B cell (primary cell): ENCODE measurements at regions not wholly inside any gene's neighbourhood (a gene's known extent, or its start where the extent isn't known, plus 50 kb on each side); places are given as distances from the start of the nearest gene placed in this dataset.

Source experiments
- ATAC-seq: fragments of 200-7000 bp; cut with Tn5 transposase; one replicate; pipeline ENCODE4 v1.10.0; 2021; ENCODE audit warnings: low read depth, mild to moderate bottlenecking, moderate number of reproducible peaks, moderate library complexity
- CTCF ChIA-PET: fragments of 350-600 bp; sonication (Branson Sonifier 250); formaldehyde crosslinking; loops from one replicate; lab custom pipeline; 2021; ENCODE audit warnings: antibody characterized with exemption, inconsistent platforms; lab: Charles Lee
- POLR2A ChIA-PET: fragments of 350-600 bp; sonication (Branson Sonifier 250); formaldehyde crosslinking; loops from one replicate; lab custom pipeline; 2021; ENCODE audit warnings: antibody characterized with exemption; lab: Charles Lee
- DNase-seq: peaks from one replicate; pipeline ENCODE4 v3.0.0; 2013
- H2AFZ ChIP-seq: 2 replicates; pipeline ENCODE4 v1.6.1; 2012; ENCODE audit warnings: mild to moderate bottlenecking, low read depth, low read length; ENCODE audit not compliant: insufficient read depth, poor library complexity, severe bottlenecking
- H3K27ac ChIP-seq, 2 donors: 1 replicate in 1 of 2; 2 replicates in 1 of 2; pipeline ENCODE4 v1.5.1; 2012 to 2013; ENCODE audit warnings: low read length in 2 of 2, mild to moderate bottlenecking in 2 of 2, moderate library complexity in 1 of 2
- H3K27me3 ChIP-seq, 4 experiments: fragments of 200-600 bp in 1 of 4; sonication (generic) in 1 of 4; replicated peaks in 1 of 4; 1 replicate in 2 of 4; 2 replicates in 2 of 4; pipeline versions ENCODE4 v1.6.1 to v1.7.0; 2013 to 2016; ENCODE audit warnings: low read length in 3 of 4, mild to moderate bottlenecking in 2 of 4, mixed read lengths in 1 of 4, moderate library complexity in 1 of 4; ENCODE audit not compliant: insufficient read depth in 4 of 4, control insufficient read depth in 3 of 4; ENCODE audit errors: control extremely low read depth in 1 of 4
- H3K36me3 ChIP-seq, 2 experiments: replicated peaks in 1 of 2; 1 replicate in 1 of 2; 2 replicates in 1 of 2; pipeline versions ENCODE4 v1.6.1 to v1.7.1; 2013; ENCODE audit warnings: low read length in 1 of 2; ENCODE audit not compliant: insufficient read depth in 2 of 2, control insufficient read depth in 1 of 2; ENCODE audit errors: control extremely low read depth in 1 of 2, extremely low read depth in 1 of 2
- H3K4me1 ChIP-seq, 2 donors: fragments of 200-600 bp in 1 of 2; sonication (generic) in 1 of 2; 1 replicate in 1 of 2; 2 replicates in 1 of 2; pipeline versions ENCODE4 v1.5.1 to v1.6.1; 2013 to 2017; ENCODE audit warnings: low read length in 2 of 2; ENCODE audit not compliant: control insufficient read depth in 2 of 2, insufficient read depth in 2 of 2
- H3K4me2 ChIP-seq: replicated peaks from 2 replicates; pipeline ENCODE3; 2012; ENCODE audit warnings: mild to moderate bottlenecking, low read depth, low read length; ENCODE audit not compliant: poor library complexity, severe bottlenecking
- H3K4me3 ChIP-seq, 5 experiments: fragments of 200-600 bp in 1 of 5; sonication (generic) in 1 of 5; 1 replicate in 3 of 5; 2 replicates in 2 of 5; pipeline versions ENCODE4 v1.5.1 to v1.7.0; 2011 to 2016; ENCODE audit warnings: low read length in 4 of 5, mild to moderate bottlenecking in 4 of 5, low read depth in 2 of 5, control low read depth in 1 of 5, moderate library complexity in 1 of 5; ENCODE audit not compliant: insufficient read depth in 1 of 5; ENCODE audit errors: control extremely low read depth in 1 of 5, extremely low read depth in 1 of 5
- H3K79me2 ChIP-seq: fragments of 200-600 bp; sonication (generic); one replicate; pipeline ENCODE4 v1.6.0; 2016; ENCODE audit warnings: low read length; ENCODE audit not compliant: control insufficient read depth, insufficient read depth
- H3K9ac ChIP-seq: fragments of 200-600 bp; sonication (generic); 2 replicates; pipeline ENCODE4 v1.6.1; 2017; ENCODE audit warnings: mild to moderate bottlenecking, low read length, moderate library complexity
- H3K9me3 ChIP-seq, 3 donors: one replicate each; pipeline versions ENCODE4 v1.6.1 to v1.7.1; 2013; ENCODE audit warnings: low read length in 2 of 3; ENCODE audit not compliant: control insufficient read depth in 2 of 3, insufficient read depth in 1 of 3; ENCODE audit errors: control extremely low read depth in 1 of 3
- H4K20me1 ChIP-seq: 2 replicates; pipeline ENCODE4 v1.6.0; 2012; ENCODE audit warnings: mild to moderate bottlenecking, low read length; ENCODE audit not compliant: insufficient read depth, control insufficient read depth, poor library complexity, severe bottlenecking
- H3K27ac Mint-ChIP-seq: one replicate; pipeline ENCODE4 v1.8.0; 2021; ENCODE audit warnings: mixed read lengths
- H3K27me3 Mint-ChIP-seq: one replicate; pipeline ENCODE4 v1.8.0; 2021; ENCODE audit warnings: mixed read lengths
- H3K4me1 Mint-ChIP-seq: one replicate; pipeline ENCODE4 v1.8.0; 2021; ENCODE audit warnings: mixed read lengths
- H3K4me3 Mint-ChIP-seq: one replicate; pipeline ENCODE4 v1.8.0; 2021; ENCODE audit warnings: mixed read lengths
- H3K9me3 Mint-ChIP-seq: one replicate; pipeline ENCODE4 v1.8.0; 2022; ENCODE audit warnings: mixed read lengths; ENCODE audit not compliant: insufficient read depth
- EZH2 ChIP-seq: IDR thresholded peaks from 2 replicates; pipeline ENCODE4 v1.6.1; 2012; ENCODE audit warnings: borderline replicate concordance, low read depth, mild to moderate bottlenecking, moderate library complexity, low read length; ENCODE audit not compliant: insufficient read depth, poor library complexity, severe bottlenecking
- WGBS: methylation state at CpG from one replicate; pipeline ENCODE4 v1.1.5; 2013; ENCODE audit warnings: missing lambda C conversion rate; ENCODE audit not compliant: insufficient coverage; 5-methylcytosine and 5-hydroxymethylcytosine counted together
- intact Hi-C: fragments of 100-400 bp; cut with micrococcal nuclease; formaldehyde crosslinking; loops from one replicate; pipeline ENCODE4 v1.10.0; 2022
- TF ChIP-seq, protein P1 (sequence below): fragments of 200-600 bp; IDR thresholded peaks from one replicate; pipeline ENCODE4 v1.8.0; 2022; ENCODE audit warnings: antibody characterized with exemption, mild to moderate bottlenecking

DNA sequence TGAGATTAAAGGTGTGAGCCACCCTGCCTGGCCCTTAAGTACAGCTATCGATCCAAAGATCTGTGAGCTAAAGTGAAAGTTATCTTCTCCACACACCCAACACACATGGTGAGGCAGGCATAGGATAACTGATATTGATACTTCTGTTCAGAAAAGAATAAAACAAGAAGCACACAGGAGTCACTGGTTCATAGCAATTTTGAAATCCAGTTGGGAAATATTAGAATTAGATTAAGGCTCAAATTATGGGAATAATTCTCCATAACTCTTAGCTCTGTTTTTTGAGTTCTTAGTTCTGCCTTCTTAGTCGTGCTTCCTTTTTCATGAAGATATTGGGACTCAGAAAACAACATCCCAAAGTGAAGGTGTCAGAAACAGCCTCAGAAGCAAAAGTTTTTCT lies 186.0 kb upstream of the PLXNC1 start:
- WGBS = 67% methylated on average over 1 of the region's 2 CpGs

DNA sequence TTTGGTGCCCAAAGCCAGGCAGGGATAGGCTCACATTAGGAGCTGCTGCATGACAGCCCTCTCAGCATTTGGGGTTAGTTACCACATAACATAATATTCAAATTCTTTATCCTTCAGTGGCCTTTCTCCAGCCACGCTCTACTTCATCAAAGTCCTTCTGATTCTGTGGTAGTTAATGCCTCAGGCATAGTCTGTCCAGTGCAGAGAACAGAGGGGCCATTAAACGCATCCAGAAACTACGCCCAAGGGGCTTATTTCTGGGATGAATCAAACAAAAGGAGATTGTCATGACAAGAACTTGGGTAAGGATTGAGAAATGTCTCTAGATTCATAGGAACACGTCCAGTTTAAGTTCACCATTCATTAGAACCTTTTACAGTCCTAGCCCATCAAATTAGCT lies 183.4 kb upstream of the PLXNC1 start:
- POLR2A ChIA-PET = no interaction called here
- no peak overlapping the region for H3K4me3 Mint-ChIP-seq

More for the DNA sequence above, 186.0 kb upstream of the PLXNC1 start:
- Mint-ChIP-seq H3K27ac (no peak overlapping the region), H3K4me3 (no peak overlapping the region), H3K9me3 (no peaks in the 10 kb centered on the region), H3K4me1 (no peaks in the 10 kb centered on the region), H3K27me3 (peaks cover 16% of the 10 kb centered on the region)
- Histone ChIP-seq H3K9ac (no peak overlapping the region), H3K4me2 (no peak overlapping the region), H4K20me1 (no peaks in the 10 kb centered on the region), H3K79me2 (no peaks in the 10 kb centered on the region), H3K36me3 (no peaks in the 10 kb centered on the region), H3K4me1 (no peaks in the 10 kb centered on the region), H2AFZ (no peak overlapping the region), H3K27me3 (peaks cover 0 to 3% (median 0%) of the 10 kb centered on the region in 4 experiments), H3K4me3 (no peak overlapping the region), H3K9me3 (no peaks in the 10 kb centered on the region), H3K27ac (no peak overlapping the region)
- no peak for TF ChIP-seq EZH2
- TF ChIP-seq, protein P1, sequence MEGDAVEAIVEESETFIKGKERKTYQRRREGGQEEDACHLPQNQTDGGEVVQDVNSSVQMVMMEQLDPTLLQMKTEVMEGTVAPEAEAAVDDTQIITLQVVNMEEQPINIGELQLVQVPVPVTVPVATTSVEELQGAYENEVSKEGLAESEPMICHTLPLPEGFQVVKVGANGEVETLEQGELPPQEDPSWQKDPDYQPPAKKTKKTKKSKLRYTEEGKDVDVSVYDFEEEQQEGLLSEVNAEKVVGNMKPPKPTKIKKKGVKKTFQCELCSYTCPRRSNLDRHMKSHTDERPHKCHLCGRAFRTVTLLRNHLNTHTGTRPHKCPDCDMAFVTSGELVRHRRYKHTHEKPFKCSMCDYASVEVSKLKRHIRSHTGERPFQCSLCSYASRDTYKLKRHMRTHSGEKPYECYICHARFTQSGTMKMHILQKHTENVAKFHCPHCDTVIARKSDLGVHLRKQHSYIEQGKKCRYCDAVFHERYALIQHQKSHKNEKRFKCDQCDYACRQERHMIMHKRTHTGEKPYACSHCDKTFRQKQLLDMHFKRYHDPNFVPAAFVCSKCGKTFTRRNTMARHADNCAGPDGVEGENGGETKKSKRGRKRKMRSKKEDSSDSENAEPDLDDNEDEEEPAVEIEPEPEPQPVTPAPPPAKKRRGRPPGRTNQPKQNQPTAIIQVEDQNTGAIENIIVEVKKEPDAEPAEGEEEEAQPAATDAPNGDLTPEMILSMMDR = no peak
- intact Hi-C loops = no loop called here
- ATAC-seq (no peak), DNase-seq (no peak)
- CTCF ChIA-PET = no interaction called here
- POLR2A ChIA-PET = no interaction called here

More for the DNA sequence above, 183.4 kb upstream of the PLXNC1 start:
- no peak for ATAC-seq
- Histone ChIP-seq H3K79me2 (no peaks in the 10 kb centered on the region), H3K4me1 (no peaks in the 10 kb centered on the region), H3K9me3 (no peaks in the 10 kb centered on the region), H3K27me3 (peaks cover 0 to 3% (median 0%) of the 10 kb centered on the region in 4 experiments), H3K4me2 (no peak overlapping the region), H3K27ac (no peak overlapping the region), H3K9ac (no peak overlapping the region), H3K4me3 (no peak overlapping the region), H4K20me1 (no peaks in the 10 kb centered on the region), H3K36me3 (no peaks in the 10 kb centered on the region), H2AFZ (no peak overlapping the region)
- no peak for DNase-seq
- H3K27me3 Mint-ChIP-seq = peaks cover 28% of the 10 kb centered on the region
- TF ChIP-seq, protein P1 = no peak
- no peak for TF ChIP-seq EZH2
- H3K27ac Mint-ChIP-seq = no peak overlapping the region
- WGBS = no CpG with 5 or more reads among the region's 4 CpGs
- intact Hi-C loops = no loop called here
- H3K4me1 Mint-ChIP-seq = no peaks in the 10 kb centered on the region
- H3K9me3 Mint-ChIP-seq = no peaks in the 10 kb centered on the region
- CTCF ChIA-PET = interaction anchor here (0.6 kb wide), 1 partner anchor 132 kb away, joined by 4 read pairs; no protein-coding TSS in a partner anchor
